DND-41 (cell line): ENCODE measurements at regions not wholly inside any gene's neighbourhood (a gene's known extent, or its start where the extent isn't known, plus 50 kb on each side); places are given as distances from the start of the nearest gene placed in this dataset.

Experiments
- CTCF ChIP-seq: IDR thresholded peaks from 2 replicates; pipeline ENCODE4 v1.5.1; 2012; ENCODE audit warnings: borderline replicate concordance, low read length, moderate library complexity, mild to moderate bottlenecking; ENCODE audit not compliant: poor library complexity, severe bottlenecking; ENCODE audit errors: extremely low read depth
- EZH2 ChIP-seq: IDR thresholded peaks from 3 replicates; pipeline ENCODE4 v1.6.1; 2012; ENCODE audit warnings: borderline replicate concordance, low read depth, mild to moderate bottlenecking, moderate library complexity, low read length, inconsistent platforms; ENCODE audit not compliant: severe bottlenecking

DNA sequence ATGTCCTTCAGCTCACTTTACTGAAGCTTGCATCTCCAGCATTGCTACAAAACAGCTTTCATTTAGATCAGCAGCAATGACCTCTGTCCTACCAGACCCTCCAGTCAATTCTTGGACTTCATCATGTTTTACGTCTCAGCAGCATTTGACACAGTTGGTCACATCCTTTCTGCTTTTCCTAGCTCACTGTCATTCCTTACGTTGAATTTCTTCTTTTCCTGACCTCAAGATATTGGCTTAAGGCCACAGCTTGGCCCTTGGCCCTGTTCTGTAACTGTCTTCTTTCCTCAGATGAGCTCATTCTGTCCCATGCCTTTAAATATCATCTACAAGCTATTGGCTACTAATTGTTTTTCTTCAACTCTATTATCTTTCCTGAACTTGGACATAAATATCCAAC, 576.2 kb upstream of the KCNMB2 start:
- no peak for TF ChIP-seq CTCF
- no peak for TF ChIP-seq EZH2
